NCI-H2029 treated with DMSO at 0.1 percent for 48 hours (cell line): ENCODE measurements at regions not wholly inside any gene's neighbourhood (a gene's known extent, or its start where the extent isn't known, plus 50 kb on each side); places are given as distances from the start of the nearest gene placed in this dataset.

ENCODE experiments used
- DNase-seq: peaks from one replicate; lab custom pipeline; 2025; lab: John Stamatoyannopoulos, UW

DNA sequence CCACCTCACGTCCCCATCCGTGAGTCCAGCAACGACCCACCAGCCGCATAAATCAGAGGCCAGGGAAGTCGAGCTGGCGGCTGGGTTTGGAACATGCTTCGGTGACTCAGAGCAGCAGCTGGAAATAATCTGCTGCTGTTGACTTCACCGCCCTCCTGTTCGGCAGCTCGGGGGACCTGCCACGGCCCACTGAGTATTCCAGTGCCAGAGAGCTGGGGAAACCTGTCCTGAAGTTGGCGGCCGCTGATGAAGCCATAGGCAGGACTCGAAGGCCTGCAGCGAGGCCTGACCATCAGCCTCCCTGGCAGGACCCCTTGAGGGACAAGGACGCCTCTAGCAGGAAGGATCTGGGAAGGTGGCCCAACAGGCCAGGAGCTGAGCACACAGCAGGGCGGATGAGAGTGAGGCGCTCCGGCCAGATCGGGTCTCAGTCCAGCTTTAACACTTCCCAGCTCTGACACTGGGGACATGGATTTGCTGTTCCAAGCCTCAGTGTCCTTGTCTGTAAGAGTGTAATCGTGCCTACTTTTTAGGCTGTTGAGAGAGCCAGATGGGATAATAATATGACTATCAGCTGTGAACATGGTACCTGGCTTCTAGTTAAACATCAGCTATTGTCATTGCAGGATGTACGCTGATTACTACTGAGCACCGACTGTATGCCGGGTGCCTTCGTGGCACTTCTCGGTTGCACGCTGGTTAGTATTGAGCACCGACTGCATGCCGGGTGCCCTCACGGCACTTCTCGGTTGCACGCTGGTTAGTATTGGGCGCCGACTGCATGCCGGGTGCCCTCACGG, 50.4 kb upstream of the CIBAR2 start:
- no peak for DNase-seq

DNA sequence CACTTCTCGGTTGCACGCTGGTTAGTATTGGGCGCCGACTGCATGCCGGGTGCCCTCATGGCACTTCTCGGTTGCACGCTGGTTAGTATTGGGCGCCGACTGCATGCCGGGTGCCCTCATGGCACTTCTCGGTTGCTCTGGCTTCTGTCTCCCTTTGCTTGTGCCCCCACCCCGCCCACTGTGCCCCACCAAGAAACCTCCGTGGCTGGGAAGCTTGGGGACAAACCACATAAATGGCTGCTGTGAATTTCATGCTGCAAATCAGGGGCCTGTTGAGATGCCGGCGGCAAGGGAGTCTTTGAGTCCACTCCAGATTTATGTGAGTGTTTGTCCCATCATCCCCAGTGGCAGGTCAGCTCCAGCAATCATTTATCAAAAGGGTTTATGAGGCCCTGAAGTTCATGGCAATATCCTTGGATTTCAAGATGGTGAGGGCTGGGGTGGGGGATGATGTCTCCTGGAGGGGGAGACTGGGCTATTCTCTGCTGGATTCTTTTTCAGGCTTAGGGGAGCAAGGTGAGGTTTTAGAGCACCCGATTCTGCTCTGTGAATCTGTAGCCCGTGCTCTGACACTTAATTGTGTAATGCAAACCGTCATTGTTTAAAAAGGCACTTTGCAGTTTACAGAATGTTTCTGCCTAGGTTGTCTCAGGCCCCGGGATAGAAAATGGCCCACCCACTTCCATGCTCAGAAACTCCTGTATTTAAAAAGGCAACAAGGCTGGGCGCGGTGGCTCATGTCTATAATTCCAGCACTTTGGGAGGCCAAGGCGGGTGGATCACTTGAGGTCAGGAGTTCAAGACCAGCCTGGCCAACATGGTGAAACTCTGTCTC, 51.2 kb upstream of the CIBAR2 start:
- DNase-seq, result no peak

DNA sequence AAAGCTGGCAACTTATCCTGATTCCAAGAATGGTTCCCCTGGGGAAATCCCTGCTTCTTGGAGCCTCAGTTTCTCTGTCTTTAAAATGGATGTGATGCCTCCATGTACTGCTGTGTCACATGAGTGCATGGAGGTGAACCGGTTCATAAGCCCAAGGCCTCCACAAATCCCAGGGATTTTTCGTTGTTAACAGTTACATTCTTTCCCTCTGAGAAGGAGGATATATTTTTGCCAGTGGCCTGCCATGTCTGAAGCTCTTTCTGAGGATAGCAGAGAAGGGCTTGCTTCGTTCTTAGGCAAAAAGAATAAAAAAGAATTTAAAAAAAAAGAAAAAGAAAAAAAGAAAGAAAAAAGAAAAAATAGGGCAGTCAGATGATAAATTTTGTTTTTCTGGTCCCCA, 52.2 kb upstream of the CIBAR2 start:
- DNase-seq, result no peak

DNA sequence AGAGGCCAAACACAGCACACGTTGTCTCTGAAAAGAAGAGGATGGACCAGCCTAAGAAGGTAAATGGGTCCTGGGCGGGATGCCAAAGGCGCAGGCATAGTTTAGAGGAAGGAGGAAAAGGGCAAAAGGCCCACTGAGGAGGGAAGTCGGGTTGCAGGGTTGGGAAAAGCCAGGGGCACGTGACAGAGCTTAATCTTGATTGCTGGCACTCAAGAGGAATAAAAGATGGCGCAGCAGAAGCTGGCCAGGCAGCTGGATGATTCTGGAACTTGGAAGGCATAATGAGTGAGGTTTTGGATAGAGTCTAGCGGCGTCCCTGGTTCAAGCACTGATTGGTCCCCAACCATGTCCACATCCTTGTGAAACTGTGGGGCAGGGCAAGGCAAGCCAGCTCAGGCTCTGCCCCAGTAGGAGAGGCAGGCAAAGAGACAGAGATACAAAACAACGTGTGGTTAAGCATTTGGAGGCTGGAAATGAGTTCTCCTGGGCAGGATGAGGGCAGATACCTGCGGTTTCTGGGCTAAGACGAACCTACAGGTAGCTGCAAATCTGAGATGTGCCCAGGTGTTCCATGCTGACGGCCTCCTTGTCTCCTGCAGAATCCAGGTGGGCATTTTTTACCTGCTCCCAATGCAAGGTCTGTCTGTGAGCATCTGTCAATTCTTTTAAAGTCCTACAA, 52.7 kb upstream of the CIBAR2 start:
- DNase-seq, result no peak

DNA sequence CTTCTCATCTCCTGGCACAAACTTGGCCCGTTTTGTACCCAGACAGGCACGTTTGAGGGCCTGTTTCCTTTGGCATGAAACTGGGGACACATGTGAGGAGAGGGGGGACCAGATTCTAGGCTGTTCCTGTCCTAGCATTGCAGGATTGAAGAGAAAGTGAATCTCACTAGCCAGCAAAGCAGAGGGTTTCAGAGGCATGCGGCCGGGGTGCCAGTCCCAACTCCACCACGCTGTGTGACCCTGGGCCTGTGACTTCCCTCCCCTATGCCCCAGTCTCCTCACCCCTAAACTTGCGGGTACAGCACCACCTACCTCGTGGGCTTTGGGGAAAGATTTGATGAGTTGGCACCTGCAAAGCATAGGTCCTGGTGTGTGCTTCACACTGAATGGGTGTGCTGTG, 53.5 kb upstream of the CIBAR2 start:
- DNase-seq, result no peak

DNA sequence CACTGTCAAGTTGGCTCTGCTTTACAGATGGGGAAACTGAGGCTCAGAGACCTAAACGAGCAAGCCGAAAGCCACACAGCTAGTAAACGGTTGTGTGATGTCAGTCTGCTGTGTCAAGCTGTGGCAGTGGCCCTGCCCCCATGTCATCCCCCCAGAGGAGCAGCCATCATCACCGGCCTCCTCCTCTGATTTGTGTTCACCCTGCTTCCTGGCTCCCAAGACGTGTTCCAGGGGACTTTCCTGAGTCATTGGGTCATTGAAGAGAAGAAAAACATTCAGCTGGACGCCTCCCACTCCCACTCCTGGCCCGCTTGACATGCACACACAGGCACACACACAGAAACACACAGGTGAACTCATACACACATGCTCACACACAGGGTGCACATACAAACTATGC, 54.0 kb upstream of the CIBAR2 start:
- DNase-seq, result no peak

DNA sequence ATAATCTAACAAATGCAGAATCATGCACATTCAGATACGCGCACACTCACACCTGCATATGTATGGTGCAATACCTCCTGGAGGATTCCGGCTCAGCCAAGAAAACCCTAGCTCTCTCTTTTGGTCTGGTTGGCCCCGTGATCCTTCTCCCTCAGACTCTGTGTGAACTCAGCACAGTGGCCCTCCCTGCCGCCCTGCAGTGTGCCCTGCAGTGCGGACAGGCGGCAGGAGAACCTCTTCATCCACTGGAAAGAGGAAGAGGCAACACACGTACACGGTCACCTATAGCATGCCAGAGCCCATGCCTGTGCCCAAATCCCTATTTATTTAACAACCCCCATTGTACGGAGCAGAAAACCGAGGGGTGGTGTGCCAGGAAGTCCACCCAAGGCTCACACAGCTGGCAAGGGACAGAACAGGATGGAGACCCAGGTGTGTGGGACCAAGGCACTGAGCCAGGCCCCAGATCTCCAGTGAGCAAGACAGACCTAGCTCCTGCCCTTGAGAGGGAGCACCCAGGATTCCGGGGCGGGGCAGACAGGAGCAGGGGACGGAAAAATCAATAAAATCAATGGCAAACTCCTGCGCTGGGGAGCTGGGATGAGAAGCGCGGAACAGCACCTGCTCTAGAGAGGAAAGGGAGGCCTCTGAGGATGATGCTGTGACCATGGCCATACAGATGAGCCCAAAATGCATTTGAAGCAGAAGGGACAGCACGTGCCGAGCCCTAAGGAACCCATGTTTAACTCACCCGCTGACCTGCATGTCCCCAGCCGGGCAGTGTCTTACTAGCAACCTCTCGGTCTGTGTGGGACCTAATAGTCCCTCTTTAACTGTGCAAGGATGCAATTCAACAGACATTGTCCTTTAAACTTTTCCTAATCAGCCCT, 54.7 kb upstream of the CIBAR2 start:
- DNase-seq, result no peak

DNA sequence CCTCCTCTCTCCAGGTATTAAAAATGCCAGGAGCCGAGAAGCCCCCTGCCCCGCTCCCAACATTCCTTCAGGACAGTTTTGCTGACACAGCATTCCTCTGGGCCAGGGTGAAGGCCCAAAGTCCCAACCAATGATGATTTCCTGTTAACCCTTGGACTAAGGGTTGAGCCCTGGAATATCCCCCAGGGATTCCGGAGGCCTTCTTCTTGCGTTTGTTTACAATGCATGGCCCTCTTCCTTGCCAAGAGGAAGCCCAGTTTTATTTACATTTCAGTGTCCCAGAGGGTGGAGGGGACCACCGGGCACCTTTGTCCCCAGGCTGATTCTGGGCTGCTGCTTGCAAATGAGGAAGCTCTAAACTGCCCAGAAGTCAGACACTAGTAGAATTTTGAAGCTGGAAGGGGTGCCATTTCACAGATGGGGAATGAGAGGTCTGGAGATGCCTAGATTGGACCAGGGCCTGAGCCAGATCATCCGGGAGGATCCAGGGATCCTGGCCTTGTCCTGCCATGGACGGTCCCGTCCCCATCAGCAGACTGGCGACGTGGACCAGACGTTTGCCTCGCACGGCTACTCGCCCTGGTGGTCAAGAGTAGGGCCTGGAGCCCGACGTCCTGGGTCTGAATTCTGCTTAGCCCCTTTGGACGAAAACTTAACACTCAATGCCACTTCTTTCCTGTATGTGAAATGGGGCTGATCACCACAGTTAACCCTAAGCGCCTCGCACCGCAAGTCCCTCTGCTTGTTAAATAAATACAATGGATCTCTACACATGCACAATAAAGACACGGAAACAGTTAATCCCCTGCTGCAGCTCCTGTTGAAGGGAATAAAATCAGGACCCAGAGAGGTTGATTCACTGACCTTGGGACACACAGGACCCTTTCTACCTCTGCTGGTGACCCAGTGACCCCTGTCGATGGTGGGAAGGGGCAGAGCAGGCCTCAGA, 55.6 kb upstream of the CIBAR2 start:
- DNase-seq, result no peak

DNA sequence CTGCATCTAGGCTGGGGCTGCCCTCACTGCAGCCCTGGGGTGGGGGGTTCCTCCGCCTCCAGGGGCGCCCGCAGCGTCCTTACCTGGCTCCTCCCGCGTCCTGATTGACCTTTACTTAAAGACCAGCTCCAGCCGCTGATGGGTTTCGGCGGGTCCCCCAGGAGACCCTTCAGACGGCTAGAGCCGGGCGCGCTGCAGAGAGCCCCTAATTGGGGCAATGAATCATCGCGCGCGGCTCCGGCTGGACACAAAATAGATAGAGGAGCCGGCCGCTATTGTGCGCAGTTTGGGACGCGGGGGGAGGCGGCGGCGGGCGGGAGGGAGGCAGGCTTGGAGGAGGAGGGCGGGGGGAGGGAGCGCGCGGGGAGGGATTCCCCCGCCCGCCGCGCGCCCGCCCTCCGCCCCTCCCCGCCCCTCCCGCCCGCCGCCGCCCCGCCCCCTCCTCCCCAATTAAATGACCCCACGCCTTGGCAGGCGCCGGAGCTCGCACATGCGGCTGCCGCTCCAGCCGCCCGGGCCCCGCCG, 56.5 kb upstream of the CIBAR2 start:
- no peak for DNase-seq

DNA sequence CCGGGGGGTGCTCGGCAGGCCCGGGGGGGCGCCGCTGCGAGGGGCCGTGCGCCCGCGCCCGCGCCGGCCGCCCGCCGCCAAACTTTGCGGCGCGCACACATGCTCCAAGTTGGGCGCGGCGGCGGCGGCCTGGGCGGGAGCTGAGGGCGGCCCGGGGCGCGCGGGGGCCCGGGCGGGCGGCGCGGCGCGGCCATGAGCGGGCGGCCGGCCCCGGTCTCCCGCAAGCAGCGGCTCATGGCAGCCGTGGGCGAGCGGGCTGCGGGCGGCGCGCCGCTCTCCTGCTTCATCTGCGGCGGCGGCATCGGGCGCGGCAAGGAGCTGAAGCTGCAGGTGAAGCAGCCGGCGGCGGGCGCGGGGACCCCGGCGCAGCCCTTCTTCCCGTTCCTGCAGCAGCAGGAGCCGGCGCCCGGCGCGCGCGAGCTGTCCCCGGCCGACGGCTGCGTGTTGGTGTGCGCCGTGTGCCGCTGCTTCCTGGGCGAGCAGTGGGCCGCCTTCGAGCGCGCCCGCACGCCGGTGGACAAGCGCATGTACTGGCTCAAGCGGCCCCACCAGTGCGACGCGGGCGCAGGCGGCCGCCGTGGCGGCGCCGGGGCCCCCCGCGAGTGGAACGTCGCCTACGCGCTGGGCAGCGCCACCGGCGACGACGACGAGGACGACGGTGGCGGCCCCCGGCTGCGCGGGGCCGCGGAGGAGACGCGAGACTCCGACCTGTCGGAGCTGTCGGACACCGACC, 57.2 kb upstream of the CIBAR2 start:
- no peak for DNase-seq

DNA sequence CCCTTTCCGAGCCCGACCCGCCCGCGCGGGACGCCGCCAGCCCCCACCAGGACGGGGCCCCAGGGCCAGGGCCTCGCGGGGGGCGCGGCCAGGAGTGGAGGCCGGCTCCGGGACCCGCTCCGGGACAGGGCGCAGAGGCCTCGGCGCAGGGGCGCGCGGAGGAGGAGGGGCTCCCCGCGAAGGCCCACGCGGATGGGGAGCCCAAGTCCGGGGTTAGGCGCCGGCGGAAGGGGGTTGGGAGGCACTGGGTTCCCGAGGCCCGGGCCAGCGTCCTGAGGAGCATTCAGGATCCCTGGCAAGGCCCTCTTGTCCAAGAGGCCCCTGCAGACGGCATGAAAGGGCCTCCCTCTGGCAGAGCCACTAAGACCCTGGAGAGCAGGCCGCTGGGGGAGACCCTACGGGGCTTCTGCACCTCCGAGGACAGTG, 57.8 kb upstream of the CIBAR2 start:
- no peak for DNase-seq

DNA sequence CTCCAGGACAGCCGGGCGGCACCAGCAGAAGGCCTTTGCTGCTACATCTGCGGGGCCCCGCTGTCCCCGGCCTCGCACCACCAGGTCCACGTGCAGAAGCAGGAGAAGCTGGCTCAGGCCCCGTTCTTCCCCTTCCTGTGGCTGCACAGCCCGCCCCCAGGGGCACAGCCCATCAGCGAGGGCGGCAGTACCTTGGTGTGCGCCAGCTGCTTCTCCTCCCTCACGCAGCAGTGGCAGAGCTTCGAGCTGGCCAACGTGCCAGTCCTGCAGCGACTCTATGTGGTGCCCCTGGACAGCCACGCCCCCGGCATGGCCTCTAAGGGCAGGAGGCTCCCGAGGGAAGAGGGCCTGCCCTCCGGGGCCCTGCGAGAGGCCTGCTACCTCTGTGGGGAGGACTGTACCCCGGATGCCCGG, 58.3 kb upstream of the CIBAR2 start:
- no peak for DNase-seq

DNA sequence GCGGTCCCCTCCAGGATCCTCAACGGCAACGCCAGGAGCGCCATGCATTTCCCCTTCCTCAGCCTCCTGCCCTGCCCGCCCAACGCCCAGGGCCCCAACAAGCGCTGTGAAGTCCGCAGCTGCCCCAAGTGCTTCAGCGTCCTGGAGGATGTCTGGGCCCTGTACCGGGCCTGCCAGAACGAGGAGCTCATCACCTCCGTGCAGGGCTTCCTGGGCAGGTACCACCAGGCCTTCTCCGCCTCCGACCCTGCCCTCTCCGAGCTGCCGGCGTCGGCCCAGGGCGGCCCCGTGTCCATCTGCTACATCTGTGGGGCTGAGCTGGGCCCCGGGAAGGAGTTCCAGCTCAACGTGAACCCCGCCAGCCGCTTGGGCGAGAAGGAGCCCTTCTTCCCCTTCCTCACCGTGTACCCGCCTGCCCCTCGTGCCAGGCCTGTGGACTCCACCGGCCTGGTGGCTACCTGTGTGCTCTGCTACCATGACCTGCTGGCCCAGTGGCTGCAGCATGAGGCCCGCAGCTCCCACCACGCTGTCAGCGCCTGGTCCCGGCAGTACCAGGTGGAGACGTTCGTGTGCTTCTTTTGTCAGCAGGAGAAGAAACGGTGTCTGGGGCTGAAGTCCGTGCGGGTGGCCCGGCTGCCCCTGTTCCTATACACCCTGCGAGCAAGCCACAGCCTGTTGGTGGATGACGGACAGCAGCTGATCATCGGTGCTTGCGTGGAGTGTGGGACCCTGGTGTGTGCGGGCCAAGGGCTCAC, 58.9 kb upstream of the CIBAR2 start:
- no peak for DNase-seq

DNA sequence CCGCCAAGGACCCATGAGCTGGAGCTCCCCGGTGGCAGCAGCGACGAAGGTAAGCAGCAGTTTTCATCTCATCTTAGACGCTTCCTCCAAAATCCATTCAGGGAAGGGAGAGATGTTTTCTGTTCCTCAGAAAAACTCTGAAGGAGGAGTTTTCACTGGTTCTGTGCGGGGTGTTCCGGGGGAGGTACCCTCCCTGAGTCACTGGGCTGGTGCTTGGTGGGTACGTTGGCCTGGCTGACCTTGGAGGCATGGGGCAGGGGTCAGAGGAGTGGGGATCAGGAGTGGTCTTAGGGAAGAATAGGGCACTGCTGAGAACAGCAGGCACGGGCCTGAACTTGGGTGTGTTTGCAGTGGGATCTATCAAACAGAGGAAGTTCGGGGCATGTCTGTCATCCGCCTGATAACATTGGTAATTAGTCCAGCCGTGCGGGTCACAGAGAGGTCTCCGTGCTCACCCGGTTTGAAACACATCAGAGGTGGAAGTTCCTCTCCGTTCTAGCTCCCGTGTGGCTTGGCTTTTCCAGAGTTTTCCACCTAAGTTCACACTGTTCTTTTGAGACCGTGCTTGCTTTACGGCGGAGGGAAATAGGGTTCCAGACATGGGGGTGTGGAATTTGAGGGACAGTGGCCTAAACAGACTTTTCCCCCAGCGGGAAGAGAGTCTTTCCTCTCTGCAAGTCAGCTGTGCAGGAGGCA, 59.6 kb upstream of the CIBAR2 start:
- DNase-seq, result no peak

DNA sequence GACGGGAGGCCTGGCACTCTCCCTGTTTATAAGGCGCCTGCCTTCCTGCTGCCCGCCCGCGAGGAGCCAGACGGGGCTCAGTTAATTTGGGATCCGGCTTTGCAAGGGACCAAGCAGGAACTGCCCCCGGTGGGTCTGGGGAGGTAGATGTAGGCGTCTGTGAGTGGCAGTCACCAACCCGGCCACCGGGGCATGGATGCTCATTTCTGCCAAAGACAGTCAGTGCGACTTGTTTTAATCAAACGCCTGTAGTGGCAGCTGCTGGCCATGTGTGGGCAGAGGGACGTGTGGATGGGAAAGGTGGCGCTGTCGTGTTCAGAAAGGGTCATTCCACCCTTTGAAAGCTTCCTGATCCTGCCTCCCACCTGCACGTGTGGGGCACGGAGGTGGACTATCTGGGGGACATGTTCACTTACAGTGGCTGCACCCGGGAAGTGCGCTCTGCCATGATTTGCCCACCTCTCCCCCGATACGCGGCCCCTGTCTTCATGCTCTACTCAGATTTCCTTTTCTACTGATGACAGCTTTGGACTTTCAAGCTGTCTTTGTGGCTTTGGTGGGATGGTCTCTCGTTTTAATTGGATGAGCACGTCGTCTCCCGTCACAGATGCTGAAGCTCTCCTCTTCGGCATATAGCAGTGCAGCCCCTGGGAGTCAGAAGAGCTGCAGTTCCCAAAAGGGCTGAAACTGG, 60.3 kb upstream of the CIBAR2 start:
- no peak for DNase-seq

DNA sequence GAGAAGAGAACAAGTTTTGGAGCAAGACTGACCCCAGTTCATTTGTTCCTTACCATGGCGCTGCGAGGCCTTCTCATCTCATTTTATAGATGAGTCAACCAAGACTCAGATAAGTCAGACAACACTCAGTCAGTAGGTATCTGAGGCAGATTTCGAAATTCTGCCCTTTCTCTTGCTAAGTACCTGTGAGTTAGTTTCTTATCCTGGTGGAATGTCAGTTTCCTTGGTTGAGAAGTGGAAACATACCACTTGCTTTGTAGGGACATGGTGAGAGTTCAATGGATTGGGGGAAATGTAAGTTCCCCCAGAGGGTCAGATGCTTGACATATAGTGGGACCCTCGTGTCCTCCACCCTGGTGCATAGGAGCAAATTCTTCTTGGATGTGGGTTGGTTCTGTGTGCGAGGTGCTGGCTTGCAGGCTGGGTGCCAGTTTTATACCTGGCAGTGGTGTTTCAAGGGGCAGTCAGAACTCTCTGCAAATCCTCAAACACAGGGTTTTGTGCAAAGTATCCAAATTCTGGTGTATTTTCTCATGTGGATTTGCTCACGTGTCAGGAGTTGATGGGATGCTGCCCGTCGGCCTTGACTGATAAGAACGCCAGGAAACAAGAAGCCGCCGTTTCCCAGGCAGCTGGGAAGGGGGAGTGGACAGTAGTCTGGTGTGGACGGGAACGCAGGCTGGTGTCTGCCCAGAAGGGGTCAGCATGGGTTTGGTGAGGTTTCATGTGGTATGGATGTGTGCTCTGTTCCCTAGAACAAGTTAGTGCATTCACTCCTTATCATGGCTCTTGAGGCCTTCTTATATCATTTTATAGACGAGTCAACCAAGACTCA, 61.1 kb upstream of the CIBAR2 start:
- no peak for DNase-seq
